GM13977 (cell line): ENCODE measurements at regions not wholly inside any gene's neighbourhood (a gene's known extent, or its start where the extent isn't known, plus 50 kb on each side); places are given as distances from the start of the nearest gene placed in this dataset.

Experiments
- DNase-seq: peaks from one replicate; pipeline ENCODE4 v3.0.0; 2012; ENCODE audit warnings: low spot score
- in situ Hi-C: fragments of 300-500 bp; cut with MboI; formaldehyde crosslinking; loops from one replicate; pipeline ENCODE4 v1.12.0; 2022; ENCODE audit warnings: low sequenced_read_pairs, low pct_unique_long_range_greater_than_20kb, mixed read lengths, inconsistent platforms; ENCODE audit not compliant: unreplicated experiment
- TF ChIP-seq, protein P1 (sequence below): IDR thresholded peaks from 2 replicates; pipeline ENCODE4 v1.5.1; 2012; ENCODE audit warnings: mild to moderate bottlenecking, control low read depth; ENCODE audit not compliant: insufficient read depth; ENCODE audit errors: extremely low read depth, missing control alignments

DNA sequence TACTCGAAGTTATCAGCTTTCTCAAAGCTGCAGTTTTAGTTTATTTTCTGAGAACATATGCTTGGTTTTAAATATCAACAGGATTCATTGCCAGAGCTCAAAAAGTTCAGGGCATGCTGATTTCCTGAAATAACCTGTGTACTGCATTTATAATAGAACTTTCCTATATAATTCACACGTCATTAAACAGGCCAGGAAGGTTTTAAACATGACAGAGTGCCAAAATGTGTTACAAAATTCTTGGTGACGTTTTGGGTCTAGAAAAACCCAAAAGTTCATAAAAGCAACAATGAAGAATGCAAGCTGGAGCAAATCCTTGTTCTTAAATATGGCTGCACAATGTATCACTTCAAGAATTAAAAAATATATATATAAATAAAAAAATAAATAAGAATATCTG, 1139.1 kb downstream of the CDH11 start:
- in situ Hi-C loops: no loop called here
- DNase-seq: no peak
- TF ChIP-seq, protein P1, sequence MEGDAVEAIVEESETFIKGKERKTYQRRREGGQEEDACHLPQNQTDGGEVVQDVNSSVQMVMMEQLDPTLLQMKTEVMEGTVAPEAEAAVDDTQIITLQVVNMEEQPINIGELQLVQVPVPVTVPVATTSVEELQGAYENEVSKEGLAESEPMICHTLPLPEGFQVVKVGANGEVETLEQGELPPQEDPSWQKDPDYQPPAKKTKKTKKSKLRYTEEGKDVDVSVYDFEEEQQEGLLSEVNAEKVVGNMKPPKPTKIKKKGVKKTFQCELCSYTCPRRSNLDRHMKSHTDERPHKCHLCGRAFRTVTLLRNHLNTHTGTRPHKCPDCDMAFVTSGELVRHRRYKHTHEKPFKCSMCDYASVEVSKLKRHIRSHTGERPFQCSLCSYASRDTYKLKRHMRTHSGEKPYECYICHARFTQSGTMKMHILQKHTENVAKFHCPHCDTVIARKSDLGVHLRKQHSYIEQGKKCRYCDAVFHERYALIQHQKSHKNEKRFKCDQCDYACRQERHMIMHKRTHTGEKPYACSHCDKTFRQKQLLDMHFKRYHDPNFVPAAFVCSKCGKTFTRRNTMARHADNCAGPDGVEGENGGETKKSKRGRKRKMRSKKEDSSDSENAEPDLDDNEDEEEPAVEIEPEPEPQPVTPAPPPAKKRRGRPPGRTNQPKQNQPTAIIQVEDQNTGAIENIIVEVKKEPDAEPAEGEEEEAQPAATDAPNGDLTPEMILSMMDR: no peak

GRCh38 chr16:63982110-63982509, 1139.8 kb downstream of the CDH11 start:
- DNase-seq: no peak
- TF ChIP-seq, protein P1: no peak
- in situ Hi-C loops: no loop called here

GRCh38 chr16:63981639-63982038, 1140.2 kb downstream of the CDH11 start:
- no peak for DNase-seq
- in situ Hi-C loops: no loop called here
- TF ChIP-seq, protein P1: no peak

GRCh38 chr16:63980763-63981162, 1141.1 kb downstream of the CDH11 start:
- no peak for DNase-seq
- TF ChIP-seq, protein P1: no peak

DNA sequence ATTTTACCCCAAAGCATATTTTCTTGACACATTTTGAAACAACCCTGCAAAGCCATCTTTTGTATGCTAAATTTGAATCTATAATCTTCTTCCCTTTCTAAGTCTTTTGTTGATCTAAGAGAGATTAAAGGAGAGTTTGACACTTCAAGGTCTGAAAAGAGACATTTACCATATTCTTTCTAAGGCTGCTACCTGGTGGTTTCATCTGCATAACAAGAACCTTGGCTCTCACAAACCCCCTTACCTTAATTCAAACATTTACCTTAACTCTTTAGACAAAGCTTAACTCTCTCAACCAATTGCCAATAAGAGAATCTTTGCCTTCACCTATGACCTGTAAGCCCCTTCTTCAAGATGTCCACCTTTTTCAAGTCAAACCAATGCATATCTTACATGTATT, 1143.6 kb downstream of the CDH11 start:
- TF ChIP-seq, protein P1: no peak
- in situ Hi-C loops: no loop called here
- no peak for DNase-seq

More at GRCh38 chr16:63980763-63981162, 1141.1 kb downstream of the CDH11 start:
- in situ Hi-C loops: no loop called here

- in situ Hi-C loops: no loop called here
- no peak for DNase-seq
Observed at GRCh38 chr16:63976345-63976744, 1145.5 kb downstream of the CDH11 start.

More at GRCh38 chr16:63976345-63976744, 1145.5 kb downstream of the CDH11 start:
- TF ChIP-seq, protein P1: no peak
